HTR-8/SVneo (cell line): ENCODE measurements at regions not wholly inside any gene's neighbourhood (a gene's known extent, or its start where the extent isn't known, plus 50 kb on each side); places are given as distances from the start of the nearest gene placed in this dataset.

Source experiments
- DNase-seq: peaks from one replicate; pipeline ENCODE4 v3.0.0; 2011; ENCODE audit warnings: low spot score, mixed read lengths; ENCODE audit not compliant: insufficient read length
- FAIRE-seq: peaks from 2 replicates; lab custom pipeline; 2011; peaks lifted over from hg19 to GRCh38; lab: Jason Lieb, UNC

- DNase-seq (peak; percentile 17), FAIRE-seq (no peak)
Measured at GRCh38 chr5:111584651-111585050, 72.3 kb upstream of the STARD4 start.

- DNase-seq = no peak
- FAIRE-seq = no peak
Measured at GRCh38 chr5:111583758-111584203, 71.4 kb upstream of the STARD4 start.

GRCh38 chr5:111582993-111583601, 70.8 kb upstream of the STARD4 start:
- peak; percentile 9 for DNase-seq
- no peak for FAIRE-seq

- FAIRE-seq = no peak
- no peak for DNase-seq
Measured at GRCh38 chr5:111582451-111582850, 70.1 kb upstream of the STARD4 start.

GRCh38 chr5:111580956-111581355, 68.6 kb upstream of the STARD4 start:
- FAIRE-seq (no peak), DNase-seq (no peak)

- FAIRE-seq (no peak), DNase-seq (no peak)
Measured at GRCh38 chr5:111574311-111574710, 62.0 kb upstream of the STARD4 start.

GRCh38 chr5:111572561-111572960, 60.2 kb upstream of the STARD4 start:
- DNase-seq (no peak), FAIRE-seq (no peak)

GRCh38 chr5:111563031-111563822, 50.9 kb upstream of the STARD4 start:
- DNase-seq (no peak), FAIRE-seq (peak; percentile 20)

GRCh38 chr5:111562561-111562960, 50.2 kb upstream of the STARD4 start:
- no peak for DNase-seq
- FAIRE-seq = no peak
